Skeletal muscle tissue (tissue), 3 donors: ENCODE measurements at regions not wholly inside any gene's neighbourhood (a gene's known extent, or its start where the extent isn't known, plus 50 kb on each side); places are given as distances from the start of the nearest gene placed in this dataset.

Experiments
- H3K27ac ChIP-seq: one replicate; pipeline ENCODE4 v1.7.0; 2013; ENCODE audit warnings: mild to moderate bottlenecking, low read depth, low read length, inconsistent platforms
- H3K27me3 ChIP-seq, 3 donors: one replicate each; pipeline ENCODE4 v1.7.0; 2013; ENCODE audit warnings: low read length in 3 of 3; ENCODE audit not compliant: control insufficient read depth in 3 of 3, insufficient read depth in 3 of 3
- H3K36me3 ChIP-seq, 3 donors: one replicate each; pipeline ENCODE4 v1.7.0; 2013; ENCODE audit warnings: low read length in 3 of 3; ENCODE audit not compliant: control insufficient read depth in 3 of 3, insufficient read depth in 3 of 3
- H3K4me1 ChIP-seq, 3 donors: one replicate each; pipeline ENCODE4 v1.7.0; 2013; ENCODE audit warnings: low read length in 3 of 3, mild to moderate bottlenecking in 3 of 3; ENCODE audit not compliant: control insufficient read depth in 3 of 3, insufficient read depth in 3 of 3
- H3K4me3 ChIP-seq, 3 donors: one replicate each; pipeline ENCODE4 v1.7.0; 2013; ENCODE audit warnings: low read length in 3 of 3
- H3K9ac ChIP-seq, 3 donors: one replicate each; pipeline ENCODE4 v1.7.0; 2013; ENCODE audit warnings: low read length in 3 of 3, mild to moderate bottlenecking in 3 of 3, moderate library complexity in 2 of 3, low read depth in 1 of 3
- H3K9me3 ChIP-seq, 3 donors: one replicate each; pipeline ENCODE4 v1.7.0; 2013; ENCODE audit warnings: low read length in 3 of 3; ENCODE audit not compliant: control insufficient read depth in 3 of 3
- donor health status: Osteomylitis.

DNA sequence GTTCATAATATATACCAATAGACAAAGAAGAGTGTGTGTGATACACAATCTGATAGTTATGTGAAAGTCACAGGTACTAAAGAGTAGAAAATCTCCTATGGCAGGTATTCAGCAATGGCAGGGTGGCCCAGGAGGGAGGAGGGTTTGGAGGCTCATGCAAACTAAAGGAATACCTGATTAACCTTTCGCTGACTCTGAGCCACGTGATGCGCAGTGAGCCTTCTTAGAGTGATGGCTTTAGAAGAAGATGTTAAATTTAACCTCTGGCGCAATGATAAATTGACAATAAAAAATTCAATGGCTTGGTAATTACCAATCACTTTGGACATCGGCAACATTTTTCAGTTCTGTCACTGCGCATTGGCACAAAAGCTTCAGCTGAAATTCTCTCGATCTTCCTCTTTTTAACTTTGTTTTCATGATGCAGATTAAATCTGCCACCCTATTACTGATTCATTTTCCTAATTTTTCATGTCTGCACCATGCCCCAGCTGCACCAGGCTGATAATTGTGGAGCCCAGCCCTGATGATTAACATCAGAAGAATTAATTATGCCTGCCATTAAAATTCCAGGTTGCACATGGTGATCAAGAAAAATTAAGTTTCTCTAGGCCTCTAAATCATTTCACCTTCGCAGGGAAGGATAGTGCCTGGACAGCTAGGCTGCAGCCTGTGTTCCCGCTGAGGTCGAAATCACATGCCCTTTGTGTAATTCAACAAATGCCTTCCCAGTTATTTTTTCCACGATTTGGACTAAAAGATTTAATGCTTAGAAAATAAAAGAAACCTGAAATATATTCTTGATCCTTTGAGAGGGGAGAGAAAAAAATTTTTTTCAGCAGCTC is 250.6 kb upstream of the HNRNPA3 start:
- no peak overlapping the region for H3K27ac ChIP-seq
- H3K9ac ChIP-seq: no peak overlapping the region
- no peak overlapping the region for H3K4me3 ChIP-seq
- H3K27me3 ChIP-seq: peaks cover 0 to 3% (median 2%) of the 10 kb centered on the region in 3 donors
- H3K9me3 ChIP-seq: no peaks in the 10 kb centered on the region
- no peaks in the 10 kb centered on the region for H3K36me3 ChIP-seq
- H3K4me1 ChIP-seq: no peaks in the 10 kb centered on the region

DNA sequence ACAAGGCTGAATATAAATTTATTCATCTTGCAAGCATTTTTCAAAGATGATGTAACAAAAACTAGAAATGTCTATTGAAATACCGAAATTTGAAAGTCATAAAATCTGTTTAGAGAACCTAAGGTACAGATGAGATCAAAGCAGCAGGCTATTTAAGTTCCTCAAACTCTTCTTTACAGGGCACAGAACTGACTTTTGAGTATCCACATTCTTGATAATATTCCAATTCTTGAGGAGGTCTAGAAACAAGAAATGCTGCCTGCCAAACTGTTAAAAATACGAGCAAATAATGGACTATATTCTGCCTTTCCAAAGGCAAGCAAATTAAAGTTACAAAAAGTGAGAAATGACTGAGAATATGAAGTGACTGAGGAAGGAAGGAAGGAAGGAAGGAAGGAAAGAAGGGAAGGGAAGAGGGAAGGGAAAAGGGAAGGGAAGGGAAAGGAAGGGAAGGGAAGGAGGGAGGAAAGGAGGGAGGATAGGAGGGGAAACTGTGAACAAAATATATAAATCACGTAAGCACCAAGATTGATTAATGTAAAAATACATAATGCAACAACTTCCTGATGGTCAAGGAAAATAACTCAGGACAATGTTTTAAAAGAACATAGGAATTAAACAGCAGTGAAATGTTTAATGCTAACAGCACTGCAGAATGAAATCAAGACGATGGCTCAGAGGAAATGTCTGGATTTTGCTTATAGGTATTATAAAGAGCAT is 248.9 kb upstream of the HNRNPA3 start:
- H3K36me3 ChIP-seq: no peaks in the 10 kb centered on the region
- H3K4me1 ChIP-seq: no peaks in the 10 kb centered on the region
- no peak overlapping the region for H3K27ac ChIP-seq
- no peak overlapping the region for H3K4me3 ChIP-seq
- H3K9me3 ChIP-seq: no peaks in the 10 kb centered on the region
- H3K27me3 ChIP-seq: peaks cover 0 to 6% (median 2%) of the 10 kb centered on the region in 3 donors
- H3K9ac ChIP-seq: no peak overlapping the region

DNA sequence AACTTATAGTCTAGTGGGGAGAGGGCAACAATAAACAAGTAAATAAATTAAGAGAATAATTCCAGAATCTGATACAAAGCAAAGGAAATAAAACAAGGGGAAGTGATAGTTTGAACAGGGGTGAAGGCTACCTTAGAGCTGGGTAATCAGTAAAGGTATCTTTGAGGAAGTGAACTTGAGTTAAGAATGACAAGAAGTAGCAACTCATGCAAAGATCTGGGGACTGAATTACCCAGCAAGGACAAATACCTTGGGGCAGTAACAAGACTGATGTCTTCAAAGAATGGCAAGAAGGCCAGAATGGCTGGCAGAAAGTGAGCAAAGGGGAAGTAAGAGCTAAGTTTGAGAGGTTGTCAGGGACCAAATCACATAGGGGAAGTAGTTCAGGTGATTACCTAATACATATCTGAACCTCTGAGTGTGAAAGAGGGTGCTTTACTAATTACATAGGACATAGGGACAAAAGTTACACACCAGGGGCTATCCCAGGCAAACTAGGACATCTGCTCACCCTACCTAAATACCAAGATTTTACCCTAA is 244.6 kb upstream of the HNRNPA3 start:
- Histone ChIP-seq H3K9me3 (no peaks in the 10 kb centered on the region), H3K36me3 (no peaks in the 10 kb centered on the region), H3K27me3 (peaks cover 0 to 3% (median 0%) of the 10 kb centered on the region in 3 donors), H3K4me3 (no peak overlapping the region), H3K9ac (no peak overlapping the region), H3K4me1 (no peaks in the 10 kb centered on the region), H3K27ac (no peak overlapping the region)

DNA sequence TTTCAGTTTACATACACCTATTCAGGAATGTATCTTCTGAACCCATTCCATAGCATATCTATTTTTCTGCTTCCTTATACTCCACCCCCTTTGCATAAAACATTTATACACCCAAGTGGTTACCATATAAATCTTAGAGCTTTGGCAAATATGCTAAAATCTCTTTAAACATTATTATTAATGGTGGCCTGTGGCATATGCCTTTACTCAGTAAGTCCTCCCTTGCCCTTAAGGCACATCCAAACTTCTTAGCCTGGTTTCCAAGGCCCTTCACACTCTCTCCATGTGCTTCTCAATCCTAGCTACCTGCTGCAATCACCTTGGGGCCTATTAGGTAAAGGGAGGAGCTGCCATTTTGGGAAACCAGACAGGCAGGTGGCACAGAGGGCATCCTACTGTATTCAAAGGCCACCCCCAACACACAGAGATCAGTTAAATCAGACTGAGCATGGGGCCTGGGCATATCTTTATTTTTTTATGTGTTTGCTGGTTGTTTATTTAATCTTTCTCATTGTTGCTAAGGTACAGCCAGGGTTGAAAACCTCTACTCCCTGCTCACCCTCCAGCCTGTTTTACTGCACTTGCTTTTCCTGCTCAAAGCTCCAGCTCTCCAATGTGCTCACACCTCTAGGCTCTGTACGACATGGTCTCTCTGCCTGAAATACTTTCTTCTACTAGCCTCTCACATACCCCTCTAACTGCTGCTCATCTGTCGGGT is 242.8 kb upstream of the HNRNPA3 start:
- H3K27me3 ChIP-seq: peaks cover 0 to 3% (median 0%) of the 10 kb centered on the region in 3 donors
- no peaks in the 10 kb centered on the region for H3K9me3 ChIP-seq
- H3K9ac ChIP-seq: no peak overlapping the region
- no peak overlapping the region for H3K4me3 ChIP-seq
- H3K4me1 ChIP-seq: no peaks in the 10 kb centered on the region
- no peaks in the 10 kb centered on the region for H3K36me3 ChIP-seq
- H3K27ac ChIP-seq: no peak overlapping the region

DNA sequence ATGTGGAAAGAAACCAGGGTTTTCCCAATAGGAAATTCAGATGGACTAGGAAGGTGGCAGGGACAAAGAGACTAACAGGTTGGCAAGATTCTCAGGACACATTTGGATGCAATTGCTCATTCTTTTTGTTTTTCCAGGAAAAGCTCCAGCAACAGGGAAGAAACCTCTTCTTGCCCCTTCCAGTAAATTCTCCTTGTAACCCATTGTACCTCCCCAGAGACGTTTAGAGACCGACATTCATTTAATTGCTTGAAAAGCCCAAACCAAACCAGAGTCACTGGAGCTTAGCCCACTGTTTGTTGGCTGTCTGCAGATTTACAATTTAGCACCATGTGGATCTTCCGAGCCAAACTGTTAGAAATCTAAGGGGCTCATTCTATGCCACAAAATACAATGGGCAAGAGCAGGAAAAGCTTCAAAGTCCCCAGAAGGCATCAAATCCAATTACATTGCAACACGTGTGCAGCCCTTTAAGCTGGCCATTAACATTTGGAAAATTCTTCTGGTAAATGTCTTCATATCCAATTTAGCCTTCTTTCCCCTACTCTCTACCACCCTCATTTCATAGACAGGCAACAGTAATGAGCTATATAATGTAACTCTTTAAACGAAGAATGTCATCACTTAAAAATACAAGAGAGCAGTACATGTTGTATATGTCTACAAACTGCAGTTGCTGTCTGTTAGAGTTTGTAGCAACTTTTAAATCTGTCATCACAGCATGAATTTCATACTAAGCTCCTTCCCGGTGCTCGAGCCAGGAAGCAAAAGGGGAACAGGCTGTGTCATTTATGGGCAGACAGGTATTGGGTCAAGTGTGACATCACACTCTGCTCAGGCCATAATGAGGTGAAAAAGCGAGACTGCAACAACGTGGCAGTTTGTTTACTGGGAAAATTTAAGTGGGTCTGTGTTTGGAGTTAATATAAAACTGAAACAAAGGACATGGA is 235.6 kb upstream of the HNRNPA3 start:
- H3K9ac ChIP-seq: no peak overlapping the region

DNA sequence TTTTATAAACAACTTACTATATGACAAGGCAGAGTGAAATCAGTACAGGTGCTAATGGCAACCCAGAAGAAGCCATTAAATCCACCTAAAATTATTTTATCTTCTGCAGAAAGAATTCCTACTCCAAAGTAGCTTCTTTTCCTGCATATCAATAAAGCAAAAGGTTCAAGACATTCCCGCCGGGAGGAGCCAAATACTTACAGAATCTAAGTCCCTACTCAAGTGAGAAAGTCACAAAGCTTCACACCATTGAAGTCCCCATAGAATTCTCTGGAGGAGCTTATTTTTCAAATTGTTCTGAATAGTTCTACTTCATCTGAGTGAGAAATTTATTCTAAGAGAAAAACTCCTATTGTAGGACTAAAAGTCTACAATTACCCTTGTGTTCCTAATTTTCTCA is 233.7 kb upstream of the HNRNPA3 start:
- Histone ChIP-seq H3K27me3 (no peaks in the 10 kb centered on the region), H3K9me3 (no peaks in the 10 kb centered on the region), H3K36me3 (no peaks in the 10 kb centered on the region), H3K9ac (no peak overlapping the region), H3K4me3 (no peak overlapping the region), H3K27ac (no peak overlapping the region), H3K4me1 (no peaks in the 10 kb centered on the region)

More for the DNA sequence above, 235.6 kb upstream of the HNRNPA3 start:
- H3K27me3 ChIP-seq: no peaks in the 10 kb centered on the region
- no peaks in the 10 kb centered on the region for H3K36me3 ChIP-seq
- H3K4me1 ChIP-seq: no peaks in the 10 kb centered on the region
- no peak overlapping the region for H3K4me3 ChIP-seq
- no peak overlapping the region for H3K27ac ChIP-seq
- H3K9me3 ChIP-seq: no peaks in the 10 kb centered on the region

DNA sequence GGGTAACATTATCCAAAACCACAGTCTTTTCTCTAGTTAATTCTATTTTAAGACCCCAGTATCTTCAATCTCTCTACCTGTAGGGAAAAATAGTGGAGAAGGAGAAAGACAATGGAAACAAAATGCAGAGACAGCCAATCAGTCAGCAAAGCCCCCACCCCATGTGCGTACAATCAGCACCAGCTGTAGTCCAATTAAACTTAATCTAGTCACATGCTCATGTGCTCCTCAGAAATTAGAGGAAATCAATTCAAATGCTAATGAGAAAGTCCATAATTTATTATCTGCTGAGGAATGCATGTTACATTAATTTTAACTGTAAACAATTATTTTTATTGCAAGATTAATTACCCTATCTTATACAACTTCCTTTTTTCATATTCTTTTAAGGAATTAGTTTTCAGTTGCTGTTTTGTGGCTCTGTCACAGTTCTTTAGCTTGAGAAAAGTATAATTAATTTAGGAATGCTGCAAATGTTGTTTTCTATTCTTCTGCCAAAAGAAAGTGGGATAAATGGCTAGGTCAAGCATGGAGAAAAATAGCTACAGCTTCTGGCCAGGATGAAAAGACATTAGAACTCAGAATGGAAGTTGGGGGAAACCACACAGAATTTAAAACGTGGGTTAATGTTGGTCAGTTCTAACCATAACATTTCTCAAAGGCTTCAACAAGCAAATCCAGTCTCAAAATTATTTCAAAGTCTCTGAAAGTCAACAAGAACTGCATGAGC is 232.4 kb upstream of the HNRNPA3 start:
- Histone ChIP-seq H3K4me1 (no peaks in the 10 kb centered on the region), H3K27ac (no peak overlapping the region), H3K9ac (no peak overlapping the region), H3K36me3 (no peaks in the 10 kb centered on the region), H3K9me3 (no peaks in the 10 kb centered on the region), H3K4me3 (no peak overlapping the region), H3K27me3 (peaks cover 0 to 3% (median 0%) of the 10 kb centered on the region in 3 donors)

DNA sequence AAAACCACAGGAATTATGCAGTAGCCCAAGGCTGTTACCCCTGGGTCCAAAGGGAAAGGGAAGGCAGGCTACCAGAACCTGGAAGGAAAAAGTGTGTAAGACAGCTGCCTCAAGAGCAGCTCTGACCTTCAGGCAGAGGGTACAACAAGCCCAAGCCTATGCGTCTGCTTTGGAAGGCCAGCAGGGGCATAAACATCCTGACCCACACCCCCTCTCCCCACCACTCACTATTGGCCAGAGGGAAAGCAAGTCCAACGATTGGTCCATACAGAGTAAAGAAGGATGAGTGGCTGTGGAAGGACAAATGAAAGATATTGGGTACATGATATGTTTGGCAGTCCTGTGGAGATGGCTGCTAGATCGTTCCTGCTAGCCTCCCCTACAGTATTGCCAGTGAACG is 227.6 kb upstream of the HNRNPA3 start:
- H3K27ac ChIP-seq: no peak overlapping the region
- peaks cover 0 to 3% (median 0%) of the 10 kb centered on the region in 3 donors for H3K27me3 ChIP-seq

More for the DNA sequence above, 227.6 kb upstream of the HNRNPA3 start:
- Histone ChIP-seq H3K4me3 (no peak overlapping the region), H3K9ac (no peak overlapping the region), H3K9me3 (no peaks in the 10 kb centered on the region), H3K4me1 (no peaks in the 10 kb centered on the region), H3K36me3 (no peaks in the 10 kb centered on the region)
